ENCODE measurements at regions not wholly inside any gene's neighbourhood (a gene's known extent, or its start where the extent isn't known, plus 50 kb on each side); places are given as distances from the start of the nearest gene placed in this dataset.

DNA sequence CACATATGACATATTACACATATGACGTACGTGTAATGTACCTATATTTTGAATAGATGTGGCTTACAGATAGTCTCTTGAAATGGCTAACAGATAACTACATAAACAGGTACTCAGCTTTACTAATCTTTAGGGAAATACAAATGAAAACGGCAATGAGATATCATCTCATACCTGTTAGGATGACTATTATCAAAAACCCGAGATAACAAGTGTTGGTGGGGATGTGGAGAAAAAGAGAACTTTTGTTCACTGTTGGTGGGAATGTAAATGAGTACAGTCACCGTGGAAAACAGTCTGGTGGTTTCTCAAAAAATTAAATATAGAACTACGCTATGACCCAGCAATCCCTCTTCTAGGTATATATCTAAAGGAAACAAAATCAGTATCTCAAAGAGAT is 247.6 kb downstream of the ETS1 start:
- Mint-ChIP-seq H3K4me1 (ENCODE audit: unreplicated experiment) (peaks cover 41% of the 10 kb centered on the region), H3K9me3 (ENCODE audit: unreplicated experiment) (no peaks in the 10 kb centered on the region), H3K36me3 (ENCODE audit: low read depth, unreplicated experiment) (no peaks in the 10 kb centered on the region), H3K27ac (ENCODE audit: unreplicated experiment) (no peak overlapping the region), H3K4me3 (ENCODE audit: unreplicated experiment) (no peak overlapping the region), H3K27me3 (ENCODE audit: unreplicated experiment) (peaks cover 5% of the 10 kb centered on the region)
- TF ChIP-seq CTCF (IDR thresholded peaks at IDR 0.05; ENCODE audit: unreplicated experiment): no peak
- DNase-seq (ENCODE audit: low spot score): no peak

DNA sequence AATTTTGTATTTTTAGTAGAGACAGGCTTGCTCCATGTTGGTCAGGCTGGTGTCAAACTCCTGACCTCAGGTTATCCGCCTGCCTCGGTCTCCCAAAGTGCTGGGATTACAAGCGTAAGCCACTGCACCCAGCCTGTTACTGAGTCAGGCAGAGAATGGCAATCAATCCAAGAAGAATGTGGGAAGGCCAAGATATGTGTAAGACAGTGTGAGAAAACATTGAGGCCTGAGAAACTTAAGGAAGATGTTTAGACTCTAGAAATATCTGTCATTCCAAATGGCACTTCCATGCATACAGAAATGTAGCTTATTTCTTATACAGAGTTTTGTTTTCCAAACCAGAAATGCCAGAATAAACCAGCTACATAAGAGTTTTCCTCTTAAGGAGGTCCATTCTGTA is 248.5 kb downstream of the ETS1 start:
- no peaks in the 10 kb centered on the region for H3K36me3 Mint-ChIP-seq (ENCODE audit: low read depth, unreplicated experiment)
- peaks cover 5% of the 10 kb centered on the region for H3K27me3 Mint-ChIP-seq (ENCODE audit: unreplicated experiment)
- TF ChIP-seq CTCF (IDR thresholded peaks at IDR 0.05; ENCODE audit: unreplicated experiment): no peak
- H3K9me3 Mint-ChIP-seq (ENCODE audit: unreplicated experiment): no peaks in the 10 kb centered on the region
- H3K27ac Mint-ChIP-seq (ENCODE audit: unreplicated experiment): no peak overlapping the region
- DNase-seq (ENCODE audit: low spot score): no peak
- H3K4me3 Mint-ChIP-seq (ENCODE audit: unreplicated experiment): no peak overlapping the region
- peaks cover 51% of the 10 kb centered on the region for H3K4me1 Mint-ChIP-seq (ENCODE audit: unreplicated experiment)

DNA sequence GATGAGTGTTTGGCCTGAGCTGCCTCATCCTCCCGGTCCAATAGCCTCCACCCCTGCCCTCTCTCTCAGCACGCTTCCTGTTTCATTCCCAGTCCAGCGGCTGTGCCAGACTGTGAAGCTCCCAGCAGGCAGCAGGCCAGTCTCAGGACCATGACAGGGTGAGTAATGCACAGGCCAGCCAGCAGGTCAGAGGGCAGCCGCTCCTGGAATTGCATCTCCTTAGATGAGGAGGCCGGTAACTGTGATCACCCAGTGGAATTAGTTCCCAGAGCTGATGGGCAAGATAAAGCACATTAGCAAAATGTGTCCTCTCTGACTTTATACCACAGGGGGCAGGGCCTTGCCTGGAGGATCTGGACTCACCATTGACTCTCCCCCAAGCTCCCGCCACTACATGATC is 251.2 kb downstream of the ETS1 start:
- Mint-ChIP-seq H3K9me3 (ENCODE audit: unreplicated experiment) (no peaks in the 10 kb centered on the region), H3K4me1 (ENCODE audit: unreplicated experiment) (peaks cover 43% of the 10 kb centered on the region), H3K27ac (ENCODE audit: unreplicated experiment) (no peak overlapping the region), H3K4me3 (ENCODE audit: unreplicated experiment) (no peak overlapping the region), H3K27me3 (ENCODE audit: unreplicated experiment) (peaks cover 5% of the 10 kb centered on the region), H3K36me3 (ENCODE audit: low read depth, unreplicated experiment) (no peaks in the 10 kb centered on the region)
- no peak for TF ChIP-seq CTCF (IDR thresholded peaks at IDR 0.05; ENCODE audit: unreplicated experiment)
- DNase-seq (ENCODE audit: low spot score): no peak

DNA sequence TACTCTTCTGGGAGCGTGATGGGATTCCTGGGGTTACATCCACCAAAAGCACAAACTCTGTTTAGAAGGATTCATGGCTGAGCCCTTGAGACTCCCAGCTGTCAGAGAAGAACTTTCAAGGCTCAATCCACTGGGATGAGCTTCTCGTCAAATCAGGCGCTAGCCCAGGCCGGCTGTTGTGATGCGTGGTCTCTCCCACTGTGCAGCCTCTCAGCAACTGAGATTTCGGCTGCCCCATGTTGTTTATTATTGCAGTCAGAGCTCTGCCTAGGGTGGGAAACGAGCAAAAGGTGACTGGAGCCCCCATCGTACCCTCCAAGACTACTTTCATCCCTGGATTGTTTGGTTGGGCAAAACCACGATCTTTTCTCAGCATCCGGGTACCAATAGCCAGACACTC is 251.6 kb downstream of the ETS1 start:
- no peaks in the 10 kb centered on the region for H3K36me3 Mint-ChIP-seq (ENCODE audit: low read depth, unreplicated experiment)
- no peak for DNase-seq (ENCODE audit: low spot score)
- no peaks in the 10 kb centered on the region for H3K9me3 Mint-ChIP-seq (ENCODE audit: unreplicated experiment)
- no peak overlapping the region for H3K4me3 Mint-ChIP-seq (ENCODE audit: unreplicated experiment)
- H3K27ac Mint-ChIP-seq (ENCODE audit: unreplicated experiment): no peak overlapping the region
- H3K27me3 Mint-ChIP-seq (ENCODE audit: unreplicated experiment): peaks cover 5% of the 10 kb centered on the region
- peaks cover 44% of the 10 kb centered on the region for H3K4me1 Mint-ChIP-seq (ENCODE audit: unreplicated experiment)
- TF ChIP-seq CTCF (IDR thresholded peaks at IDR 0.05; ENCODE audit: unreplicated experiment): no peak

DNA sequence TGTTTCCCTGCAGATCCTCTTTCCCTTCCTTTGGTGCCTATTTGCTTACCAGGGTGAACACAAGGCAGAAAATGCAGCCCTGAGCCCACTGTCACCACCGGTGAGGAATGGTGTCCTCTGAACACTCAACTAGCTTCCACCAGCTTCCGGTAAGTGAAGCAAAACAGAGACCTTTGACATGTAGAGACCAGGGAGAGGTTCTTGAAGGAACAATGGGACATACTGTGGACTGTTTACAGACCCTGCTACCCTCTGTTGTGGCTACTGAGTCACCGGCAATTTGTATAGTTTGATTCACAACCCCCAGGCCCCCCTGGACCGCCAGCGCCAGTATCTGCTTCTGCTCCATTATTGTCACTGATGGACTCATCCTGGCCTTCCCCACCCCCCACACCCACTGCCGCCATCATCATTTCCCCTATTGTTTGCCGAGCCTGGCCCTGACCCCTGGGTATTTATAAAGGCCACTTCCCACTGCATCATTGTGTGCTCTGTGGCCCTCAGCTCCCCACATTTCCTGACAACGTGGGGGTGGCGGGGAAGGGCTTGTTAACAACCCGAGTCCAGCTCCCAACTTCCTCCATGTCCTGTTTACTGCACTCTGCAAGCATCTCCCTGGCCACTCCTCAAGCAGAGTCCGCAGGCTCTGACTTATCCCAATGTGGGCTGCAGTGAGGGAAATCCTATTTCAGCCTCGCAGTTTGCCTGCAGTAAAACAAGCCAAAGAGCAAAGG is 252.9 kb downstream of the ETS1 start:
- peaks cover 56% of the 10 kb centered on the region for H3K4me1 Mint-ChIP-seq (ENCODE audit: unreplicated experiment)
- H3K36me3 Mint-ChIP-seq (ENCODE audit: low read depth, unreplicated experiment): no peaks in the 10 kb centered on the region
- no peaks in the 10 kb centered on the region for H3K9me3 Mint-ChIP-seq (ENCODE audit: unreplicated experiment)
- peak overlapping the region; percentile 91 for H3K27ac Mint-ChIP-seq (ENCODE audit: unreplicated experiment)
- no peak overlapping the region for H3K4me3 Mint-ChIP-seq (ENCODE audit: unreplicated experiment)
- peak; percentile 37 for DNase-seq (ENCODE audit: low spot score)
- peaks cover 5% of the 10 kb centered on the region for H3K27me3 Mint-ChIP-seq (ENCODE audit: unreplicated experiment)
- no peak for TF ChIP-seq CTCF (IDR thresholded peaks at IDR 0.05; ENCODE audit: unreplicated experiment)
